ENCODE measurements at regions not wholly inside any gene's neighbourhood (a gene's known extent, or its start where the extent isn't known, plus 50 kb on each side); places are given as distances from the start of the nearest gene placed in this dataset.

- TF ChIP-seq CTCF (IDR thresholded peaks at IDR 0.05): no peak
- no peak for TF ChIP-seq POLR2A (IDR thresholded peaks at IDR 0.05)
Measured at GRCh38 chrX:20729416-20729815, 462.7 kb upstream of the RPS6KA3 start.
